Immature natural killer cell (primary cell): ENCODE measurements at regions not wholly inside any gene's neighbourhood (a gene's known extent, or its start where the extent isn't known, plus 50 kb on each side); places are given as distances from the start of the nearest gene placed in this dataset.

Source experiments
- DNase-seq, 3 donors: peaks; one replicate each; pipeline ENCODE4 v3.0.0; 2022; ENCODE audit warnings: mixed read lengths in 1 of 3
- H3K27ac Mint-ChIP-seq, 6 donors: one replicate each; pipeline ENCODE4 v1.8.0; 2020; ENCODE audit warnings: mixed read lengths in 6 of 6, mild to moderate bottlenecking in 5 of 6, inconsistent platforms in 4 of 6, moderate library complexity in 3 of 6
- H3K27me3 Mint-ChIP-seq, 3 donors: one replicate each; pipeline ENCODE4 v1.8.0; 2020 to 2021; ENCODE audit warnings: low read depth in 3 of 3, mild to moderate bottlenecking in 3 of 3, mixed read lengths in 3 of 3, moderate library complexity in 3 of 3, inconsistent platforms in 1 of 3
- H3K36me3 Mint-ChIP-seq, 3 donors: one replicate each; pipeline ENCODE4 v1.8.0; 2020; ENCODE audit warnings: mixed read lengths in 3 of 3, inconsistent platforms in 2 of 3, mild to moderate bottlenecking in 2 of 3
- H3K4me1 Mint-ChIP-seq, 2 donors: one replicate each; pipeline ENCODE4 v1.8.0; 2020; ENCODE audit warnings: inconsistent platforms in 2 of 2, mild to moderate bottlenecking in 2 of 2, mixed read lengths in 2 of 2, moderate library complexity in 1 of 2
- H3K4me3 Mint-ChIP-seq, 5 donors: one replicate each; pipeline ENCODE4 v1.8.0; 2020; ENCODE audit warnings: mild to moderate bottlenecking in 5 of 5, mixed read lengths in 5 of 5, inconsistent platforms in 3 of 5, moderate library complexity in 3 of 5
- H3K9me3 Mint-ChIP-seq, 6 donors: one replicate each; pipeline ENCODE4 v1.8.0; 2020; ENCODE audit warnings: mild to moderate bottlenecking in 6 of 6, mixed read lengths in 6 of 6, inconsistent platforms in 4 of 6, moderate library complexity in 3 of 6

GRCh38 chr1:23609971-23610370, 50.7 kb upstream of the ID3 start:
- H3K4me1 Mint-ChIP-seq = no peaks in the 10 kb centered on the region
- H3K36me3 Mint-ChIP-seq = no peaks in the 10 kb centered on the region
- no peak overlapping the region for H3K4me3 Mint-ChIP-seq
- DNase-seq = no peak
- H3K27me3 Mint-ChIP-seq = peaks cover 2 to 6% (median 3%) of the 10 kb centered on the region in 3 donors
- no peak overlapping the region for H3K27ac Mint-ChIP-seq
- no peaks in the 10 kb centered on the region for H3K9me3 Mint-ChIP-seq
